Esophagus (tissue), 2 donors: ENCODE measurements at regions not wholly inside any gene's neighbourhood (a gene's known extent, or its start where the extent isn't known, plus 50 kb on each side); places are given as distances from the start of the nearest gene placed in this dataset.
"Not testable (repeated sequence)": the region's sequence is repeated elsewhere in the genome, so short reads cannot be mapped to it uniquely, and the experiment has no call there.

Experiments
- H3K27ac ChIP-seq, 2 donors: one replicate each; pipeline ENCODE4 v1.5.1; 2013; ENCODE audit warnings: low read depth in 2 of 2, mild to moderate bottlenecking in 2 of 2, inconsistent platforms in 1 of 2, low read length in 1 of 2, moderate library complexity in 1 of 2
- H3K27me3 ChIP-seq, 2 donors: one replicate each; pipeline ENCODE4 v1.6.1; 2013; ENCODE audit warnings: low read length in 2 of 2, control low read depth in 1 of 2, mild to moderate bottlenecking in 1 of 2; ENCODE audit not compliant: insufficient read depth in 2 of 2, control insufficient read depth in 1 of 2
- H3K36me3 ChIP-seq, 2 donors: one replicate each; pipeline ENCODE4 v1.6.1; 2013; ENCODE audit warnings: low read length in 1 of 2; ENCODE audit not compliant: control insufficient read depth in 2 of 2, insufficient read depth in 2 of 2
- H3K4me1 ChIP-seq, 2 donors: one replicate each; pipeline ENCODE4 v1.6.1; 2013; ENCODE audit warnings: low read length in 1 of 2; ENCODE audit not compliant: control insufficient read depth in 2 of 2, insufficient read depth in 2 of 2
- H3K4me3 ChIP-seq, 2 donors: one replicate each; pipeline ENCODE4 v1.5.1; 2013; ENCODE audit warnings: low read length in 2 of 2, mild to moderate bottlenecking in 2 of 2, low read depth in 1 of 2, moderate library complexity in 1 of 2
- H3K9me3 ChIP-seq, 2 donors: one replicate each; pipeline ENCODE4 v1.6.1; 2013; ENCODE audit warnings: mild to moderate bottlenecking in 2 of 2, low read depth in 1 of 2, low read length in 1 of 2, moderate library complexity in 1 of 2; ENCODE audit not compliant: control insufficient read depth in 2 of 2, insufficient read depth in 1 of 2
- WGBS, 2 donors: extraction: QIAGEN DNeasy Blood & Tissue Kit; methylation state at CpG; one replicate each; pipeline ENCODE4 v1.1.7; 2013; 5-methylcytosine and 5-hydroxymethylcytosine counted together
- donor health status: healthy with polysubstance abuse.
- donor health status: Bipolar disorder and iron deficiency.

DNA sequence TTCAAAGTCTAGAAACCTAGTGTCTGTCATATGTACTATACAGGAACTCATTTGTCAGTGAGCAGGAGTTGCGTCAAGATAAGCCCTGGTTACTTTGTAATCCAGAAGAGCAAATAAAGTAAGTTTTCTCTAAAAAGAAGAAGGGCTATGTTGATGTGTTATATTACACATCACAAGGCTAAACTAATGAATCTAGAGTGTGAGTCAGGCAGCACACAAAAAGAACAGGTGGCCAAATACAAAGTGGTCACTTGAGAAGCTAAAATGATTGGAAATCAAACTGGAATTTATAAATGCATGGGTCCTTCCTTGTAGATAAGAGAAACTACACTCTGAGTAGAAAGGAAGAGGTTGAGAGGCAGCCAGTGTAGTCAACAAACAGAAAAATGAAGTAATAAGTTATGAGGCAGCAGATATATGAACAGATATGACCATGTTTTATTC lies 771.6 kb downstream of the DIPK2A start:
- Histone ChIP-seq H3K27me3 (no peaks in the 10 kb centered on the region), H3K4me3 (no peak overlapping the region), H3K9me3 (no peaks in the 10 kb centered on the region), H3K4me1 (no peaks in the 10 kb centered on the region), H3K27ac (no peak overlapping the region), H3K36me3 (no peaks in the 10 kb centered on the region)
- WGBS, 2 donors = 63% methylated on average over 1 of the region's 1 CpG

DNA sequence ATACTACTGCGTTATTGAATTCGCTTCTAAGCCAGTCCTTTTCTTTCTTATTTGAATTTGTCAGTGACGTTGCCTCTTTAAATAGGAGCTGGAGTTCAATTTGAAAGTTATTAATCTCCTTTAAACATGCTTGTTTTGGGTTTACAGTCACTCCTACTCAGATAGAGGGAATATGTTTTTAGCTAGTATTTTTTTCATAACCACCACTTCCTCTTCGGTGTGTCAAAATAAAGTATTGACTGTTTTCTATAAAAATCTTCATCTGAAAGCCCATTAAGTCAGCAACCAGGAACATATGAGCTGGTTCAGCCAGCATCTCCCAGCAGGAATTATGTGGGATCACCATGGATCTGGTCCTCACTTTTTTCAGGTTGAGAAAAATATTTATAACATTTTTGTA lies 772.9 kb downstream of the DIPK2A start:
- H3K27ac ChIP-seq = no peak overlapping the region
- WGBS, 2 donors = 69 to 74% methylated on average over 4 of the region's 4 CpGs
- no peaks in the 10 kb centered on the region for H3K36me3 ChIP-seq
- H3K27me3 ChIP-seq = no peaks in the 10 kb centered on the region
- H3K9me3 ChIP-seq = no peaks in the 10 kb centered on the region
- no peak overlapping the region for H3K4me3 ChIP-seq
- no peaks in the 10 kb centered on the region for H3K4me1 ChIP-seq

DNA sequence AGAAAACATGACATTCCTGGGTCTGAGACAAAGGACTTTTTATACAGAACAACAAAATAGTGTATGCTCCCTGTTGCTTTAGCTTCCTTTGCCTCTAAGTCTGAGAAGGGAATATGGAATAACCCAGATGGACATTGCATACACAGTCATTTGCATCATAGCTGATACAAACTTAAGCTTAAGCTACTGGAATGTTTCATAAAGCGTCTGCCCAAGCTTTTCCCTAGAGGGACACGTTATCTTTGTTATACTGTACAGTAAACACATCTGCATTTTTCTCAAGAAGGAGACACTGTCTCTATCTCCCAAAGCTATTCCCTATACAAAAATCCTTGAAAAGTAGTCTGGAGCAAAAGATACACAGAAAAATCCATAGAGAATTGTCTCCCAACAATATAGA lies 775.0 kb downstream of the DIPK2A start:
- Histone ChIP-seq H3K27ac (no peak overlapping the region), H3K27me3 (no peaks in the 10 kb centered on the region), H3K9me3 (no peaks in the 10 kb centered on the region), H3K4me1 (no peaks in the 10 kb centered on the region), H3K36me3 (no peaks in the 10 kb centered on the region), H3K4me3 (no peak overlapping the region)
- 73 to 80% methylated on average over 2 of the region's 2 CpGs for WGBS, 2 donors

DNA sequence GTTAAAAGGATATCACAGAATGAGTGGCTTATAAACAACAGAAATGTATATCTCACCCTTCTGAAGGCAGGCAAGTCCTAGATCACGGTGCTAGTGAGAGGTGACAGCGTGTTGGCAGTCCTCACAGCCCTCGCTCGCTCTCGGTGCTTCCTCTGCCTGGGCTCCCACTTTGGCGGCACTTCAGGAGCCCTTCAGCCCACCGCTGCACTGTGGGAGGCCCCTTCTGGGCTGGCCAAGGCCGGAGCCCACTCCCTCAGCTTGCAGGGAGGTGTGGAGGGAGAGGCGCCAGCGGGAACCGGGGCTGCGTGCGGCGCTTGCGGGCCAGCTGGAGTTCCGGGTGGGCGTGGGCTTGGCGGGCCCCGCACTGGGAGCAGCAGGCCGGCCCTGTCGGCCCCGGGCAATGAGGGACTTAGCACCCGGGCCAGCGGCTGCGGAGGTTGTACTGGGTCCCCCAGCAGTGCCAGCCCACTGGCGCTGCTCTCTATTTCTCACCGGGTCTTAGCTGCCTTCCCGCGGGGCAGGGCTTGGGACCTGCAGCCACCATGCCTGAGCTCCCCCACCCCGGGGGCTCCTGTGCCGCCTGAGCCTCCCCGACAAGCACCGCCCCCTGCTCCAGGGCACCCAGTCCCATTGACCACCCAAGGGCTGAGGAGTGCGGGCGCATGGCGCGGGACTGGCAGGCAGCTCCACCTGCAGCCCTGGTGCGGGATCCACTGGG lies 778.1 kb downstream of the DIPK2A start:
- H3K4me1 ChIP-seq, H3K27ac ChIP-seq, H3K9me3 ChIP-seq, H3K4me3 ChIP-seq, H3K36me3 ChIP-seq, H3K27me3 ChIP-seq: not testable (repeated sequence)
- WGBS, 2 donors = 94 to 97% methylated on average over 37 to 38 of the region's 38 CpGs

DNA sequence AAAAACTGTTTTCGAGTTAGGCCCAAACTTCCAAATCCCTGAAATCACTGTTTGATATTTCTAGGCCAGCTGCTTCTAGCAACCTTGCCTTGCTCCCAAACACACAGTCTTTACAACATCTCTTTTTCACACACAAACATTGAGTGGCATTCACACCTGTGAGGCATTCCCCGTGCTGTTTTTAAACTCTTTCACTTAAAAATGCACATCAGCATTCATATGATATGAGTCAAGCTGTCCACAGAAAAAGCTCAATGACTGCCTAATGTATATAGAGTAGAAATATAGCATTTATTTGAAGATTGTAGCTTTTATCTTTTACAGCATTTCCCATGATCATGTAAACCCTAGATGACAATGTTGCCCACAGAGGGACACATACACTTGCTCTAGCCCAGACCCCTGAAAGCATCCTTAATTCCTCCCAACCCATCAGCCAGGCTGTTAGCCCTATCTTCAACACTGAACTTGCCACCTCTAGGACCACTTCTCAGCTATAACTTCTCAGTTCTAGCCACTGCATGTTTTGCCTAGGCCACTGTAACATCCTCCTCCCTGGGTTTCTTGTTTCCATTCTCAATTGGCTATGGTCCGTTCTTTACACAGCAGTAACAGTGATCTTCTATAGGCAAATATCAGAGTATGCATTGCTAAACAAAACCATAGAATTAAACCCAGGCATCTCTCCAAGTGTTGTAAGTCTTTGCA lies 782.6 kb downstream of the DIPK2A start:
- H3K27ac ChIP-seq = no peak overlapping the region
- WGBS, 2 donors = 77 to 82% methylated on average over 3 of the region's 3 CpGs
- H3K4me1 ChIP-seq = no peaks in the 10 kb centered on the region
- no peaks in the 10 kb centered on the region for H3K36me3 ChIP-seq
- no peaks in the 10 kb centered on the region for H3K9me3 ChIP-seq
- H3K4me3 ChIP-seq = no peak overlapping the region
- H3K27me3 ChIP-seq = no peaks in the 10 kb centered on the region

DNA sequence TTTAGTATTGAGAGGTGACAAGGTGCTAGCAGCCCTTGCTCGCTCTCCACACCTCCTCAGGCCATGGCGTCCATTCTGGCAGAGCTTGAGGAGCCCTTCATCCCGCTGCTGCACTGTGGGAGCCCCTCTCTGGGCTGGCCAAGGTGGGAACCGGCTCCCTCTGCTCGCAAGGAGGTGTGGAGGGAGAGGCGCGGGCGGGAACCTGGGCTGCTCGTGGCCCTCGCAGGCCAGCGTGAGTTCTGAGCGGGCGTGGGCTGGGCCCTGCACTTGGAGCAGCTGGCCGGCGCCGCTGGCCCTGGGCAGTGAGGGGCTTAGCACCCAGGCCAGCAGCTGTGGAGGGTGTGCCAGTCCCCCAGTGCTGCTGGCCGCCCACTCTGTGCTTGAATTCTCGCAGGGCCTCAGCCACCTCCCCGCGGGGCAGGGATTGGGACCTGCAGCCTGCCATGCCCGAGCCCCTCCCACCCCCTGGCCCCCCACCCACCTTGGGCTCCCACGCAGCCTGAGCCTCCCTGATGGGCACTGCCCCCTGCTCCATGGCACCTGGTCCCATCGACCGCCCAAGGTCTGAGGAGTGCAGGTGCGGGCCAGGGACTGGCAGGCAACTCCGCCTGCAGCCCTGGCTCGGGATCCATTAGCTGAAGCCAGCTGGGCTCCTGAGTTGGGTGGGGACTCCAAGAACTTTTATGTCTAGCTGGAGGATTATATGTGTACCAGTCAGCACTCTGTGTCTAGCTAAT lies 785.2 kb downstream of the DIPK2A start:
- Histone ChIP-seq H3K36me3 (no peaks in the 10 kb centered on the region), H3K27me3 (no peaks in the 10 kb centered on the region), H3K4me1 (no peaks in the 10 kb centered on the region), H3K27ac (no peak overlapping the region), H3K9me3 (no peaks in the 10 kb centered on the region), H3K4me3 (no peak overlapping the region)
- WGBS, 2 donors = 91 to 94% methylated on average over 27 of the region's 27 CpGs

DNA sequence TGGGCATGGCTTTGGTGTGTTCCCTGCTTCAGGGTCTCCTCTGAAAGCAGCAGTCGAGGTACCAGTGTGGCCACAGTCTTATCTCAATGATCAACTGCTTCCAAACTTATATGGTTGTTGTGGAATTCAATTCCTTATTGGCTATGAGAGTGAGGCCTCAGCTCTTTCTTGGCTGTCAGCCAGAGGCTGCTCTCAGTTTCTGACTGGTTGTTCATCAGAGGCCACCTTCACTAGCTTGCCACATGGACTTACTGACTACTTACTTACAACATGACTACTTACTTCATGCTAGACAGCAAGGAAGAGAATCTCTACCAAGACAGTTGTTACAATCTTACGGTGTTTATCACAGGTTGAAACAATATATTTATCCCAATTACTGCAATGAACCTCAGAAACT lies 789.2 kb downstream of the DIPK2A start:
- no peaks in the 10 kb centered on the region for H3K27me3 ChIP-seq
- whole genome bisulfite sequencing, 2 donors = 68 to 82% methylated on average over 2 of the region's 2 CpGs
- H3K4me1 ChIP-seq = no peaks in the 10 kb centered on the region
- no peaks in the 10 kb centered on the region for H3K9me3 ChIP-seq
- H3K4me3 ChIP-seq = no peak overlapping the region
- no peak overlapping the region for H3K27ac ChIP-seq
- H3K36me3 ChIP-seq = no peaks in the 10 kb centered on the region

DNA sequence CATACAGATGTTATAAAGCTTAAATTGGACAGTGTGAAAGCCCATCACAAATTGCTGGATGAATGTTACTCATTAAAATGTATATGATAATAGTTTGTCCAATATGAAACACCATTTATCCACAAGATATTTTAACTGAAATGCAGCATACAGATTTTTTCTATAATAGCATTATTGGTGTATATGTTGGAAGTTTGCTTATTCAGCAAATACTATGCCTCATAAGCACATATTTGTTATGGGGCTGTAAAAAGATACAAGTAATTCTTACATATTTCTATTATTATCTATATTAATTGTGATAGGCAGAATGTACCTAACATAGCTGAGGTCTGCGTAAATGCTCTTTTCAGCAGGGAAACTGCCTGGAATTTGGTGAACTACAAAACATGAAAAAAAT lies 790.5 kb downstream of the DIPK2A start:
- WGBS, 2 donors = 95 to 96% methylated on average over 1 of the region's 1 CpG
- H3K9me3 ChIP-seq = no peaks in the 10 kb centered on the region
- no peak overlapping the region for H3K4me3 ChIP-seq
- H3K4me1 ChIP-seq = no peaks in the 10 kb centered on the region
- H3K27me3 ChIP-seq = no peaks in the 10 kb centered on the region
- no peak overlapping the region for H3K27ac ChIP-seq
- H3K36me3 ChIP-seq = no peaks in the 10 kb centered on the region

DNA sequence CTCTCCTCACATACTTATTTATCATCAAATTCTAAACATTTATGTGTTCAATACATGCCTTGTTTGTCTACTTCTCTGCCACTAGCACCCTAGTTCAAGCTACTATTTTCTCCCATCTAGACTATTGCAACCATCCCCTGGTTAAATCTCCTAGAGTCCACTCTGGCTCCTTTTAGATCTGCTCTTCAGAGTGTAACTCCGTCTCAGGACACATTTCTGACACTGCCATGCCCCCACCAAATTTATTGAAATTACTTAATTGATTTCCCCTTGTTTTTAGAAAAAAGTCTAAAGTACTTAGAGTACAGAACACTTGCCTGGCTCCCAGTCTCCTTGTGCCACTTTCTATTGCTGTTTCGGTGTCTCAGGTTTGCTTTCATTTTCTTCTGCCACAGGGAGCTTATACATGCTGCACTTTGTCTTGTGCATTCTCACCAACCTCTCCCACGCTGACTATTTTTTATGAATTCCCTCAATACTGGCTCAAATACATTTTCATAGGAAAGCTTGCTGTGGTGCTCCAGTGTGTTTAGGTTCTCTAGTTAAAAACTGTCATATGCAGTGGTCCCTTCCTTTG lies 792.3 kb downstream of the DIPK2A start:
- Histone ChIP-seq H3K4me3 (no peak overlapping the region), H3K4me1 (no peaks in the 10 kb centered on the region), H3K36me3 (no peaks in the 10 kb centered on the region), H3K9me3 (no peaks in the 10 kb centered on the region), H3K27me3 (no peaks in the 10 kb centered on the region), H3K27ac (no peak overlapping the region)
- 64 to 74% methylated on average over 3 of the region's 3 CpGs for whole genome bisulfite sequencing, 2 donors
